ENCODE measurements at regions not wholly inside any gene's neighbourhood (a gene's known extent, or its start where the extent isn't known, plus 50 kb on each side); places are given as distances from the start of the nearest gene placed in this dataset.
"Not testable (repeated sequence)": the region's sequence is repeated elsewhere in the genome, so short reads cannot be mapped to it uniquely, and the experiment has no call there.

- no peak for DNase-seq
Measured at GRCh38 chr16:65287307-65287706, 165.4 kb upstream of the CDH11 start.

DNA sequence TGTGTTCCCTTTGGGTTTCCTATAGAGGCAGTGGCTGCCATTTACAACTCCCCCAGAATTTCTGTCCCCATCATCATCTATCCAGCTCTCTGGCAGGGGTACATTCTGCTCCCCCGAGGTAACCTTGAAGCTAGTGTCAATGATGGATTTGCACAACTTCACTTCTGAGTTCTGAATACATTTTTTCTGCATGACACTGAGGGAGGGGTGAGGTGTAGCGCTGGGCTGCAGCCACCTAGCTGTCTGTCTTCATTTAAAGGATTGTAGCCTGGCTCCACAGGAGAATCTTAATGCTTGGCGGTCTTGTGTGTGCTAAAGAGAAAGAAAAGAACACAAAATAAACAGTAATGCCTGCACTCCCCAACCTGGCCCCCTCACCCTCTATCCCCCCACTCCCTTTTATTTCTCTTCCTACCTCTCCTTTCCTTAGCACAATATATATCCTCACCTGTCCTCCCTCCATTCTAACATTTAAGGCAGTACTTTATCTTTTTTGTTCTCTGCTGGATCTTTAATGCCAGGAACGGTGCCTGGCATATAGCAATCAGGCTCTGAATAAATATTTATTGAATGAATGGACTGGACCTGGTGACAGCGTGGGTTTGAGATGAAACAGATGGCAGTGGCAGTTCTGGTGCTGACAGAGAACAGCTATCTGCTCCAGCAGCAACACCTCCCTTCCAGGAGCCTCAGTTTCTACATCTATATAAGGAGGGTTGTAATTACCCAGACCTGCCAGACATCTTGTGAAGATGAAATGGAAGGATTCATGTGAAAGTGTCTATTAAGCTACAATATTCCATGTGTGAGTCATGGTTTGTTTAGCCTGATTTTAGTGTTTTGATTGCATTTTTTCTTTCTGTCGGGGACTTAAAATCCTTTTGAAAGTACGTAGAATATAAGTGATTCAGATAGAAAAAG is 163.5 kb upstream of the CDH11 start:
- DNase-seq: peak; percentile 34

GRCh38 chr16:65284626-65285025 is 162.8 kb upstream of the CDH11 start:
- no peak for DNase-seq

- no peak for DNase-seq
Measured at GRCh38 chr16:65283181-65283651, 161.4 kb upstream of the CDH11 start.

- DNase-seq: no peak
Measured at GRCh38 chr16:65281586-65281985, 159.7 kb upstream of the CDH11 start.

GRCh38 chr16:65280845-65281512 is 159.1 kb upstream of the CDH11 start:
- no peak for DNase-seq

- no peak for DNase-seq
Measured at GRCh38 chr16:65279576-65279975, 157.7 kb upstream of the CDH11 start.

- no peak for DNase-seq
Measured at GRCh38 chr16:65278874-65279273, 157.0 kb upstream of the CDH11 start.

GRCh38 chr16:65274566-65274965 is 152.7 kb upstream of the CDH11 start:
- no peak for DNase-seq

DNA sequence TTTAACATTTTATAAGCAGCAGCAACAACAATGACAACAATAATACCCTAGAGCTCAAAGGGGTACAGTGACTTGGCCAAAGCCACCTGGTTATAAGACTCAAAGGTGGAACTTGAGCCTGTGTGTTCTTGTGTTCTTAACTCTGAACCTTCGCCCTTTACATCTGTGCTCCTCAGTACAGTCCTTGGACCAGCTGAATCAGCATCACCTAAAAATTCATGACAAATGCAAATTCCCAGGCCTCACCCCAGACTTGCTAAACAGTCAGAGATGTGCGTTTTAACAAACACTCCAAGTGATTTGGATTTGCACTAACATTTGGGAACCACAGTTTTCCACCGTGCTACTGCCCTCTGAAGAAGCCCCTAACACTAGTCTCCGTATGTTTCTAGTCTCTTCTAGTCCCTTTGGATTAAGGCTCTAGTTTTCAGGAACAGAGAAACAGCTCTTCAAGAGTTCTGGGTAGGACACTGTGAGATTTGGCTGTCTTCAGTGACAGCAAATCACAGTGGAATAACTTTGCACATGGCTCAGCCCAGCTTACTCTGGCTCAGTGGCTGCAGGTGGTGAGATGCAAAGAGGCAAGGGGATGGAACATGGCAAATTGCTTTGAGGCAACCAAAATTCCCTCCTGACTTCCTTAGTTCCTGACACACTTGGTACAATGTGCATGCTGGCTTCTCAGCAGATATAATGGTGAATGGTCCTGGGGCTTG is 151.0 kb upstream of the CDH11 start:
- DNase-seq: no peak

DNA sequence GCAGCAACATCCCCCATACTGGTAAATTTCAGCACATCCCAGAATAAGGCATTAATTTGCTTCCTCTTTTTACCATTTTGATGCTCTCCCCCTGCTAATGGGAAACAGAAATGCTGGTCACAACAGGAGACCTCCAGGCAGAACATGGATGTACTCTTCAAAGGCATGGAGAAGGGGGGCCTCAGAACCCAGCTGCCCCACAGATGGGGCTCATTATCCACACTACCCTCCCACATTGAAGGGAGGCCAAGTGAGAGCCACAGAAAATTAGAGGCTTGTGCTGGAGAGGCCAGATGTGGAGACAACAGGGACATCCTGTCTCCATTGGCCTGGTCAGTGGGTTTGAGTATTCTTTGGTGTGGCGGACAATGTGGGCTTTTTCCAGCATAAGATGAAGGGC is 150.1 kb upstream of the CDH11 start:
- no peak for DNase-seq

- DNase-seq: peak; percentile 34
Measured at GRCh38 chr16:65268331-65268730, 146.5 kb upstream of the CDH11 start.

- DNase-seq: no peak
Measured at GRCh38 chr16:65263896-65264295, 142.0 kb upstream of the CDH11 start.

DNA sequence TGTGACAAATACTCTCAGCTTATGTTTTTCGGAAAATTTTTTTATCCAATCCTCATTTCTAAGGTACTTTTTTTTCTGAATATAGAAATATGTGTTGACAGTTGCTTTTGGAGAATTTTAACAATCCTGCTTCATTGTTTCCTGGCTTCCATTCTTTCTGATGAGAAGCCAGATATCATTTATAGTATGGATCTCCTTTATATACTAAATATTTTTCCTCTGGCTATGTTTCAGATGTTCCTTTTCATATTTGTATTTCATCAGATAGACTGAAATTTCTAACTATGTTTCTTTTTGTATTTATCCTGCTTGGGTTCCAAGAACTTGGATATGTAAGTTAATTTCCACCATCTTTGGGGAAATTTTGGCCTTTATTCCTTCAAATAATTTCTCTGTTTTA is 138.9 kb upstream of the CDH11 start:
- DNase-seq: no peak

- no peak for DNase-seq
Measured at GRCh38 chr16:65254144-65254543, 132.3 kb upstream of the CDH11 start.

GRCh38 chr16:65249768-65250167 is 127.9 kb upstream of the CDH11 start:
- no peak for DNase-seq

- no peak for DNase-seq
Measured at GRCh38 chr16:65244787-65245186, 122.9 kb upstream of the CDH11 start.

DNA sequence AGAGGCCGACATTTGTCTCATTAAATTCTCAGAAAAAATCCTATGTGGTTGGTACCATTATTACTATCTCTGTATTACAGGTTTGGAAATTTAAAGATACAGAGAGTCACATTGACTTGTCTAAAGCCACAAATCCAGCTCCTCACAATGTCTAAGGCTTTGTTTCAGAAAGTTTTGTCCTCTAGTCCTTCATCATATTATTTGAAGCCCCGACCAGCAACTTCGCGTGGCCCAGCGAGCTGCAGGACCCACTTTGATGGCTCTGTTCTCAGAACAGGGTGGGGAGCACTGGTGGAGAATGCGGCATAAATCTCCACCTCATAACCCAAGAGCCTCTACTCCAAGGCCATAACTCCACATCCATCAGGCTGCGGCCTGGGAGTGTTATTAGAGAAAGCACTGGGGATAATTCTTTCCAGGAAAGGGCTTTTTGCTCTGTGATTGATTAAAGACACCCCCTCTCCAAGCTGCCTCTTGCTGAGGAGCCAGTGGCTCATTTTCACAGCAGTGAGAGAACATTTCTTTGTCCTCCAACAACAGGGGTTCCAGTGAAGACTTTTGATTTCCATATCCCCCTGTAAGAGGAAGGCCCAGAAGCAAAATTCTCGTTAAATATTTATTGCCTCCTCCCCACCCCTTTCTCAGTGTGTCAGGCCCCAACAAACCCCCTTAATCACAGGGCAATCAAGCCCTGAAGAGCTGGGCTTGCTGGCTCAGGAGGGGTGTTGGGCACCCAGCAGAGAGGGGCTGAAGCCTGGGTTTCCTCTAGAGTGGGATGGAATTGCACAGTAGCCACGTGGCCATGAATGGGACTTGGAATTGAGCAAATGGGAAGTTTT is 113.7 kb upstream of the CDH11 start:
- no peak for DNase-seq

GRCh38 chr16:65234721-65235320 is 113.0 kb upstream of the CDH11 start:
- DNase-seq: not testable (repeated sequence)

- DNase-seq: peak; percentile 15
Measured at GRCh38 chr16:65229191-65229662, 107.4 kb upstream of the CDH11 start.

- no peak for DNase-seq
Measured at GRCh38 chr16:65227150-65227835, 105.4 kb upstream of the CDH11 start.

All from EL (cell line).